ENCODE measurements at regions not wholly inside any gene's neighbourhood (a gene's known extent, or its start where the extent isn't known, plus 50 kb on each side); places are given as distances from the start of the nearest gene placed in this dataset.

DNA sequence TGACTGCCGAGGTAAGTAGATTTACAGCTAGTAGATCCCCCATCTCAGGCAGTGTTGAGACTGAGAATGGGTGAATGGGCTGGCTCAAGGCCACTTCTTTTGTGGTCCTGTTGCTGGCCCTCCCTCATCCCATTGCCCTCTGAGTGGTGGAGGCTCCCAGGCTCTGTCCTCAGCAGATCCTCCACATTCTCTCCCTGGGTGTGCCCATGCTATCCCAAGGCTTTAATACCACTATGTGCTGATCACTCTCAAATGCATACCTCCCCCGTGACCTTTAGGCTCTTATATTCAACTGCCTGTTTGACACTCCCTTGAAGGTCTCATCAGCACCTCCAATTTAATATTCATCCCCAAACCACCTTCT is 271.8 kb downstream of the GLI2 start:
- Histone ChIP-seq H3K9me3 (ENCODE audit: severe bottlenecking) (peaks cover 6% of the 10 kb centered on the region), H3K4me1 (ENCODE audit: insufficient read depth, poor library complexity, severe bottlenecking) (no peaks in the 10 kb centered on the region), H3K36me3 (ENCODE audit: low read depth) (no peaks in the 10 kb centered on the region), H3K27ac (ENCODE audit: poor library complexity, severe bottlenecking) (no peak overlapping the region), H3K27me3 (ENCODE audit: insufficient read depth, poor library complexity, severe bottlenecking) (no peaks in the 10 kb centered on the region), H3K4me3 (ENCODE audit: severe bottlenecking) (no peak overlapping the region)
- TF ChIP-seq, protein P1, sequence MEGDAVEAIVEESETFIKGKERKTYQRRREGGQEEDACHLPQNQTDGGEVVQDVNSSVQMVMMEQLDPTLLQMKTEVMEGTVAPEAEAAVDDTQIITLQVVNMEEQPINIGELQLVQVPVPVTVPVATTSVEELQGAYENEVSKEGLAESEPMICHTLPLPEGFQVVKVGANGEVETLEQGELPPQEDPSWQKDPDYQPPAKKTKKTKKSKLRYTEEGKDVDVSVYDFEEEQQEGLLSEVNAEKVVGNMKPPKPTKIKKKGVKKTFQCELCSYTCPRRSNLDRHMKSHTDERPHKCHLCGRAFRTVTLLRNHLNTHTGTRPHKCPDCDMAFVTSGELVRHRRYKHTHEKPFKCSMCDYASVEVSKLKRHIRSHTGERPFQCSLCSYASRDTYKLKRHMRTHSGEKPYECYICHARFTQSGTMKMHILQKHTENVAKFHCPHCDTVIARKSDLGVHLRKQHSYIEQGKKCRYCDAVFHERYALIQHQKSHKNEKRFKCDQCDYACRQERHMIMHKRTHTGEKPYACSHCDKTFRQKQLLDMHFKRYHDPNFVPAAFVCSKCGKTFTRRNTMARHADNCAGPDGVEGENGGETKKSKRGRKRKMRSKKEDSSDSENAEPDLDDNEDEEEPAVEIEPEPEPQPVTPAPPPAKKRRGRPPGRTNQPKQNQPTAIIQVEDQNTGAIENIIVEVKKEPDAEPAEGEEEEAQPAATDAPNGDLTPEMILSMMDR (IDR thresholded peaks at IDR 0.05; ENCODE audit: poor library complexity, severe bottlenecking), result no peak
- DNase-seq (ENCODE audit: low spot score) (no peak), ATAC-seq (ENCODE audit: low read depth) (no peak)

DNA sequence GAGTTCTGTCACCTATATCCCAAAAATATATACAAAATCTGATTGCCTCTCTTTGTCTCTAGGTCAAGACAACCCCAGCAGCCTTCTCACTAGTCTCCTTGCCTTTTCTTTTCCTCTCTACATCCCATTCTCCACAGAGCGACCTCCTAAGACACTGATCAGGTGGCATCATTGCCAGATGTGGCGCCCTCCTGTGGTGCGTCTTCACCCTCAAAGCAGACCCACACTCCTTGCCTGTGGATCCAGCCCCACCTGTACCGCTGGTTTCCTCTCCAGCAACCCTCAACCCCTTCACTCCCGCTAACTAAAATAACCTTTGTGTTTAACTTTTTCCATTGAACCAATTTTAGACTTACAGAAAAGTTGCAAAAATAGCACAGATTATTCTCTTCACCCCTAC is 273.3 kb downstream of the GLI2 start:
- TF ChIP-seq, protein P1 (IDR thresholded peaks at IDR 0.05; ENCODE audit: poor library complexity, severe bottlenecking), result peak; percentile 6
- Histone ChIP-seq H3K9me3 (ENCODE audit: severe bottlenecking) (peaks cover 6% of the 10 kb centered on the region), H3K27ac (ENCODE audit: poor library complexity, severe bottlenecking) (no peak overlapping the region), H3K4me1 (ENCODE audit: insufficient read depth, poor library complexity, severe bottlenecking) (no peaks in the 10 kb centered on the region), H3K36me3 (ENCODE audit: low read depth) (no peaks in the 10 kb centered on the region), H3K27me3 (ENCODE audit: insufficient read depth, poor library complexity, severe bottlenecking) (no peaks in the 10 kb centered on the region), H3K4me3 (ENCODE audit: severe bottlenecking) (no peak overlapping the region)
- ATAC-seq (ENCODE audit: low read depth), result no peak
- DNase-seq (ENCODE audit: low spot score), result no peak

DNA sequence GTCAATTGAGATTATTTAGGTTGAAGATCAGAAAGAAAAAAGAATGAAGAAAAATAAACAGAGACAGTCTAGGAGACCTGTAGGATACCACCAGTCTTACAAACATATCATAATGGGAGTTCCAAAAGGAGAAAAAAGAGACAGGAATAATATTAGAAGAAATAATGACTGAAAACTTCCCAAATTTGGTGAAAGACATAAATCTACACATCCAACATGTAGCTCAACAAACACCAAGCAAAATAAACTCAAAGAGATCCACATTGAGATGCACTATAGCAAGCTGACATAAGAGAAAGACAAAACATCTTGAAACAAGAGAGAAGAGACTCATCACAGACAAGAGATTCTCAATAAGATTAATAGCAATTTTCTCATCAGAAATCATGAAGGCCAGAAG is 274.0 kb downstream of the TFCP2L1 start:
- TF ChIP-seq, protein P1 (IDR thresholded peaks at IDR 0.05; ENCODE audit: poor library complexity, severe bottlenecking), result no peak
- no peaks in the 10 kb centered on the region for H3K4me1 ChIP-seq (ENCODE audit: insufficient read depth, poor library complexity, severe bottlenecking)
- H3K27ac ChIP-seq (ENCODE audit: poor library complexity, severe bottlenecking), result no peak overlapping the region
- H3K9me3 ChIP-seq (ENCODE audit: severe bottlenecking), result peaks cover 6% of the 10 kb centered on the region
- DNase-seq (ENCODE audit: low spot score), result no peak
- H3K36me3 ChIP-seq (ENCODE audit: low read depth), result no peaks in the 10 kb centered on the region
- ATAC-seq (ENCODE audit: low read depth), result no peak
- no peaks in the 10 kb centered on the region for H3K27me3 ChIP-seq (ENCODE audit: insufficient read depth, poor library complexity, severe bottlenecking)
- no peak overlapping the region for H3K4me3 ChIP-seq (ENCODE audit: severe bottlenecking)

DNA sequence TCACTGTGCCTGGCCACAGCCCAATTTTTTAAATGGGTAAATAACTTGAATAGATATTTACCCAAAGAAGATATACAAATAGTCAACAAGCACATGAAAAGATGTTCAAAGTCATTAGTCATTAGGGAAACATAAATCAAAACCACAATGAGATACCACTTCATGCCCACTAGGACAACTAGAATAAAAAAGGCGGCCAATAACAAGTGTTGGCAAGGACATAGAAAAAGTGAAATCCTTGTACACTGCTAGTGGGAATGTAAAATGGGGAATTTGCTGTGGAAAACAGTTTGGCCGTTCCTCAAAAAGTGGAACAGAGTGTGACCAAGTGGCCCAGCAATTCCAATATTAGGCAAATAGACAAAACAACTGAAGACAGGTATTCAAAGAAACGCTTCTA is 270.1 kb downstream of the TFCP2L1 start:
- DNase-seq (ENCODE audit: low spot score), result no peak
- Histone ChIP-seq H3K4me1 (ENCODE audit: insufficient read depth, poor library complexity, severe bottlenecking) (no peaks in the 10 kb centered on the region), H3K4me3 (ENCODE audit: severe bottlenecking) (no peak overlapping the region), H3K9me3 (ENCODE audit: severe bottlenecking) (peaks cover 6% of the 10 kb centered on the region), H3K27me3 (ENCODE audit: insufficient read depth, poor library complexity, severe bottlenecking) (no peaks in the 10 kb centered on the region), H3K36me3 (ENCODE audit: low read depth) (no peaks in the 10 kb centered on the region), H3K27ac (ENCODE audit: poor library complexity, severe bottlenecking) (no peak overlapping the region)
- TF ChIP-seq, protein P1 (IDR thresholded peaks at IDR 0.05; ENCODE audit: poor library complexity, severe bottlenecking), result no peak
- no peak for ATAC-seq (ENCODE audit: low read depth)

DNA sequence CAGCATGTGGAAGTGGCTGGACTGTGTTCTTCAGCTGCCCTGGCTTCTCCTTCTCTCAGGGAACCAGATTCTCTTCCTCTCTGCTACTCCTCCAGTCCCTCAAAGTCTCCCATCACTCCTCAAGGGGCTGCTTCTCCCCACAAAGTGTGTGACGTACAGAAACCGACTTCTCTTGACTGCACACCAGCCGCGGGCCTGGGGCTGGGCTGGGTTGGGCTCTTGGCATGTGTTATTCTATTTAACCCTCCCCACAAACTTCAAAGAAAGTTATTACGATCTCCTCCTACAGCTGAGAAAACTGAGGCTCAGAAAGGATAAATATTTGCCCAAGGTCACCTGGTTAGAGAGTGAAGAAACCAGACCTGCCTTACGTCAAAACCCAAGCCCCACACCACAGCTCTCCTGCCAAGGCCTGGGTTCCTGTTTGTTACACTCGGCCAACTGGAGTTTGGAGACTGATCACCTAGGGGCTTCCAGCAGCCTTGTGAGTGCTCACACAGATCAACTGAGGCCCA is 269.0 kb downstream of the TFCP2L1 start:
- ATAC-seq (ENCODE audit: low read depth) (no peak), DNase-seq (ENCODE audit: low spot score) (no peak)
- Histone ChIP-seq H3K9me3 (ENCODE audit: severe bottlenecking) (peaks cover 4% of the 10 kb centered on the region), H3K4me1 (ENCODE audit: insufficient read depth, poor library complexity, severe bottlenecking) (no peaks in the 10 kb centered on the region), H3K36me3 (ENCODE audit: low read depth) (no peaks in the 10 kb centered on the region), H3K27ac (ENCODE audit: poor library complexity, severe bottlenecking) (no peak overlapping the region), H3K4me3 (ENCODE audit: severe bottlenecking) (no peak overlapping the region), H3K27me3 (ENCODE audit: insufficient read depth, poor library complexity, severe bottlenecking) (no peaks in the 10 kb centered on the region)
- TF ChIP-seq, protein P1 (IDR thresholded peaks at IDR 0.05; ENCODE audit: poor library complexity, severe bottlenecking), result no peak

All from RWPE2 (cell line).